GM12892 (cell line): ENCODE measurements at regions not wholly inside any gene's neighbourhood (a gene's known extent, or its start where the extent isn't known, plus 50 kb on each side); places are given as distances from the start of the nearest gene placed in this dataset.

Source experiments
- DNase-seq: peaks from one replicate; pipeline ENCODE4 v3.0.0; 2011; ENCODE audit not compliant: insufficient read length
- FAIRE-seq: peaks from 2 replicates; lab custom pipeline; 2011; peaks lifted over from hg19 to GRCh38; lab: Jason Lieb, UNC
- POLR2A ChIP-seq: IDR thresholded peaks from 2 replicates; pipeline ENCODE4 v1.6.1; 2011; ENCODE audit warnings: low read depth, low read length, control low read depth
- POLR2AphosphoS5 ChIP-seq: IDR thresholded peaks from 2 replicates; pipeline ENCODE4 v1.6.1; 2011; ENCODE audit warnings: low read depth, low read length, control low read depth
- TAF1 ChIP-seq: IDR thresholded peaks from 2 replicates; pipeline ENCODE4 v1.6.1; 2011; ENCODE audit warnings: low read depth, mild to moderate bottlenecking, control low read depth, low read length, borderline replicate concordance

GRCh38 chrX:40277672-40278071 is 179.9 kb upstream of the BCOR start:
- FAIRE-seq (no peak), DNase-seq (no peak)
- TF ChIP-seq POLR2AphosphoS5 (no peak), POLR2A (no peak), TAF1 (no peak)

GRCh38 chrX:40273356-40274050 is 175.7 kb upstream of the BCOR start:
- FAIRE-seq (no peak), DNase-seq (no peak)
- no peak for TF ChIP-seq TAF1
- no peak for TF ChIP-seq POLR2A
- no peak for TF ChIP-seq POLR2AphosphoS5

GRCh38 chrX:40272776-40273175 is 175.0 kb upstream of the BCOR start:
- DNase-seq (no peak), FAIRE-seq (no peak)

GRCh38 chrX:40272141-40272540 is 174.4 kb upstream of the BCOR start:
- no peak for TF ChIP-seq POLR2AphosphoS5
- TF ChIP-seq POLR2A = no peak
- TF ChIP-seq TAF1 = no peak
- FAIRE-seq (no peak), DNase-seq (no peak)

More at GRCh38 chrX:40272776-40273175, 175.0 kb upstream of the BCOR start:
- no peak for TF ChIP-seq POLR2AphosphoS5
- no peak for TF ChIP-seq POLR2A
- TF ChIP-seq TAF1 = no peak

DNA sequence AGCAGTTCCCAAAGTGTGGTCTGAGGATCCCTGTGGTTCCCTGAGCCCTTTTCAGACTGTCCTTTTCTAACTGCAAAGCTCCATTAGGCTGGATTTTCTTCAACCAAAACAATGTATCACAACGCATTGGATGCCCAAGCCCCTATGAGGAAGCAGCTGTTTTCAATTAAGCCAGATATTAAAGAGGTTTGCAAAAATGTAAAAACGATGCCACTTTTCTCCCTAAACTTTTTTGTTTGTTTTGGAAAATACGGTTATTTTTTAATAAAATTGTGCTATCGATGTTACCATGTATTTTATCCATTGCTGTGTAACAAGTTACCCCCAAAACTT is 170.4 kb upstream of the BCOR start:
- TF ChIP-seq TAF1 (no peak), POLR2A (no peak), POLR2AphosphoS5 (no peak)
- FAIRE-seq = no peak
- no peak for DNase-seq

GRCh38 chrX:40267334-40268187 is 169.8 kb upstream of the BCOR start:
- TF ChIP-seq POLR2A (no peak), TAF1 (no peak), POLR2AphosphoS5 (no peak)
- DNase-seq = peak; percentile 36
- FAIRE-seq = peak; percentile 78

- no peak for TF ChIP-seq TAF1
- no peak for TF ChIP-seq POLR2A
- TF ChIP-seq POLR2AphosphoS5 = no peak
- FAIRE-seq (no peak), DNase-seq (peak; percentile 41)
Measured at GRCh38 chrX:40266490-40267333, 169.0 kb upstream of the BCOR start.

DNA sequence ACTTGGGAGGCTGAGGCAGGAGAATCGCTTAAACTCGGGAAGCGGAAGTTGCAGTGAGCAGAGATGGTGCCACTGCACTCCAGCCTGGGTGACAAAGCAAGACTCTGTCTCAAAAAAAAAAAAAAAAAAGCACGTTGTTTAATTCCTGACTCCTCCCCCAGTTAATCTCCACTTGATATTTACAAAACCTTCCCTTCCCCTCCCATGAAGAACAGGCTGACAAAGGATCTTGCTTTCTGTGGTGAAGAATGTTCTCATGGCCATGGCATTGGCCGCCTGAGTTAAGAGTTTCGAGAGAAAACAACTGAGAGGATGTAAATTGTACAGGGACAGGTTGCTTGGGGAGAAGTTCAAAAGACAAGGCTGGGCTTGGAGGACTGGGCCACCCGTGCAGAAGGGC is 168.2 kb upstream of the BCOR start:
- DNase-seq = no peak
- no peak for FAIRE-seq
- TF ChIP-seq POLR2A (no peak), POLR2AphosphoS5 (no peak), TAF1 (no peak)

- no peak for DNase-seq
- FAIRE-seq = no peak
- no peak for TF ChIP-seq TAF1
- TF ChIP-seq POLR2AphosphoS5 = no peak
- TF ChIP-seq POLR2A = no peak
Measured at GRCh38 chrX:40263014-40263560, 165.3 kb upstream of the BCOR start.

DNA sequence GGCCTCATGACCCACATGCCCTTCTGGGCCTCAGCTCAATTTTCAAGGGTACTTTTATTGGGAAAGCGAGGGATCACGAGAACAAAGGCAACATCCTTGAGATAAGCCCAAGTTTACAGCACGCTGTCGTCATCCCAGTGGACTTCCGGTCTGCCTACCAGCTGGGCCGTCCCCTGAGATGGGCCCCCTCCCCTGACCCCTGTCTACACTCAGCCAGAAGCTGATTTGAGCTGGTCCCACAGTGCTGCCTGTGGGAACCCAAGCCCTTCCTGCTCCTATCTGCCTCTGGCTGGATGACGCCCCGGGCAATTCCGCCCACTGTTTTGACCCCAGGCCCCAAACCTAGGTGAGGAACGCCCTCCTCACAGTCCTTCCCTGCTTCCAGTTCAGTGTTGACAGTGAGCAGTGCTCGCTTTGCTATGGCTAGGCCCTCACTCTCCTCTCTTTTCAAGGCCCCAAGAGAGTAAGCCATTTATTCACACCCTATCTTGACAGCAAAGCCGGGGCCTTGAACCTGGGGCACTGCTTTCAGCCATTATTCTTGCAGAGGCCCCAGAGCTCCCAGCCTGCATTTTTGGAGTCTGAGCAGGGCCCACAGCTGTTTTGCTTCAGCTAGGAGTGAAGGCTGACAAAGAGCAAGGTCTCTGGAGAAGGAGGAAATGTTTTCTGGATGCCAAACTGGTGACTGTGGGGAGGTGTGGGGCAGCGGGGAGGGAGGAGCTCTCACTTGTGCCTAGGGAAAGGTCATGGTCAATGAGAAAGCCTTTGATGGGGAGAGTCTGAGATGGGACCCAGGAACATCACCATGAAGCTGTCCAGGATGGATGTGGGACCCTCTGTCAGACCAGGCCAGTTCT is 164.6 kb upstream of the BCOR start:
- no peak for FAIRE-seq
- TF ChIP-seq POLR2A = no peak
- TF ChIP-seq TAF1 = no peak
- no peak for TF ChIP-seq POLR2AphosphoS5
- no peak for DNase-seq
